Neural progenitor cell (in vitro differentiated cells): ENCODE measurements at regions not wholly inside any gene's neighbourhood (a gene's known extent, or its start where the extent isn't known, plus 50 kb on each side); places are given as distances from the start of the nearest gene placed in this dataset.

Experiments
- DNase-seq: peaks from one replicate; pipeline ENCODE4 v3.0.0-alpha.2; 2016; ENCODE audit warnings: low spot score
- H2AFZ ChIP-seq: fragments of 200-600 bp; sonication (generic); replicated peaks from 2 replicates; pipeline ENCODE4 v1.6.1; 2016; ENCODE audit warnings: antibody characterized with exemption
- H3F3A ChIP-seq: fragments of 200-600 bp; sonication (generic); 2 replicates; pipeline ENCODE4 v1.6.1; 2016; ENCODE audit warnings: antibody characterized with exemption, low read depth
- H3K27ac ChIP-seq: fragments of 200-600 bp; sonication (generic); 2 replicates; pipeline ENCODE4 v1.5.1; 2016; ENCODE audit warnings: mild to moderate bottlenecking
- H3K27me3 ChIP-seq: fragments of 200-600 bp; sonication (generic); 2 replicates; pipeline ENCODE4 v1.6.1; 2016; ENCODE audit warnings: mild to moderate bottlenecking, moderate library complexity
- H3K36me3 ChIP-seq: fragments of 200-600 bp; sonication (generic); 2 replicates; pipeline ENCODE4 v1.5.1; 2016
- H3K4me1 ChIP-seq: fragments of 200-600 bp; sonication (generic); 2 replicates; pipeline ENCODE4 v1.6.1; 2016; ENCODE audit warnings: mixed run types
- H3K4me2 ChIP-seq: fragments of 200-600 bp; sonication (generic); 2 replicates; pipeline ENCODE4 v1.6.1; 2016
- H3K4me3 ChIP-seq: fragments of 200-600 bp; sonication (generic); 2 replicates; pipeline ENCODE4 v1.5.1; 2016
- H3K79me2 ChIP-seq: fragments of 200-600 bp; sonication (generic); 2 replicates; pipeline ENCODE4 v1.6.1; 2016; ENCODE audit warnings: low read depth
- H3K9ac ChIP-seq: fragments of 200-600 bp; sonication (generic); 2 replicates; pipeline ENCODE4 v1.6.1; 2016
- H3K9me3 ChIP-seq: fragments of 200-600 bp; sonication (generic); 2 replicates; pipeline ENCODE4 v1.5.1; 2016; ENCODE audit warnings: low read depth
- H4K20me1 ChIP-seq: fragments of 200-600 bp; sonication (generic); 2 replicates; pipeline ENCODE4 v1.6.1; 2016; ENCODE audit warnings: low read depth
- H3K27ac Mint-ChIP-seq: 3 replicates; pipeline ENCODE4 v1.8.0; 2021; ENCODE audit warnings: mixed read lengths
- H3K27me3 Mint-ChIP-seq: 2 replicates; pipeline ENCODE4 v1.8.0; 2022; ENCODE audit warnings: low read depth, mild to moderate bottlenecking, inconsistent platforms, moderate library complexity, mixed read lengths; ENCODE audit not compliant: insufficient read depth
- H3K36me3 Mint-ChIP-seq: 3 replicates; pipeline ENCODE4 v1.8.0; 2021; ENCODE audit warnings: mixed read lengths
- H3K4me1 Mint-ChIP-seq: 3 replicates; pipeline ENCODE4 v1.8.0; 2021; ENCODE audit warnings: mixed read lengths
- H3K4me3 Mint-ChIP-seq: 3 replicates; pipeline ENCODE4 v1.8.0; 2021; ENCODE audit warnings: mild to moderate bottlenecking, moderate library complexity, mixed read lengths
- H3K9me3 Mint-ChIP-seq: 3 replicates; pipeline ENCODE4 v1.8.0; 2020; ENCODE audit warnings: mixed read lengths
- EZH2 ChIP-seq: fragments of 200-600 bp; sonication (generic); IDR thresholded peaks from 2 replicates; pipeline ENCODE4 v1.6.1; 2017; ENCODE audit warnings: antibody characterized with exemption, mild to moderate bottlenecking, moderate library complexity
- EZH2phosphoT487 ChIP-seq: fragments of 200-600 bp; sonication (generic); IDR thresholded peaks from 2 replicates; pipeline ENCODE4 v1.6.1; 2017; ENCODE audit warnings: antibody characterized with exemption
- TF ChIP-seq, protein P1 (sequence below): fragments of 200-600 bp; sonication (generic); IDR thresholded peaks from 2 replicates; pipeline ENCODE4 v1.5.1; 2017; ENCODE audit warnings: antibody characterized with exemption, mild to moderate bottlenecking

- peak; percentile 29 for DNase-seq
- TF ChIP-seq EZH2 (no peak), EZH2phosphoT487 (no peak)
- TF ChIP-seq, protein P1, sequence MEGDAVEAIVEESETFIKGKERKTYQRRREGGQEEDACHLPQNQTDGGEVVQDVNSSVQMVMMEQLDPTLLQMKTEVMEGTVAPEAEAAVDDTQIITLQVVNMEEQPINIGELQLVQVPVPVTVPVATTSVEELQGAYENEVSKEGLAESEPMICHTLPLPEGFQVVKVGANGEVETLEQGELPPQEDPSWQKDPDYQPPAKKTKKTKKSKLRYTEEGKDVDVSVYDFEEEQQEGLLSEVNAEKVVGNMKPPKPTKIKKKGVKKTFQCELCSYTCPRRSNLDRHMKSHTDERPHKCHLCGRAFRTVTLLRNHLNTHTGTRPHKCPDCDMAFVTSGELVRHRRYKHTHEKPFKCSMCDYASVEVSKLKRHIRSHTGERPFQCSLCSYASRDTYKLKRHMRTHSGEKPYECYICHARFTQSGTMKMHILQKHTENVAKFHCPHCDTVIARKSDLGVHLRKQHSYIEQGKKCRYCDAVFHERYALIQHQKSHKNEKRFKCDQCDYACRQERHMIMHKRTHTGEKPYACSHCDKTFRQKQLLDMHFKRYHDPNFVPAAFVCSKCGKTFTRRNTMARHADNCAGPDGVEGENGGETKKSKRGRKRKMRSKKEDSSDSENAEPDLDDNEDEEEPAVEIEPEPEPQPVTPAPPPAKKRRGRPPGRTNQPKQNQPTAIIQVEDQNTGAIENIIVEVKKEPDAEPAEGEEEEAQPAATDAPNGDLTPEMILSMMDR, result no peak
Measured at GRCh38 chr4:180261346-180261745, 1981.9 kb upstream of the TENM3 start.

DNA sequence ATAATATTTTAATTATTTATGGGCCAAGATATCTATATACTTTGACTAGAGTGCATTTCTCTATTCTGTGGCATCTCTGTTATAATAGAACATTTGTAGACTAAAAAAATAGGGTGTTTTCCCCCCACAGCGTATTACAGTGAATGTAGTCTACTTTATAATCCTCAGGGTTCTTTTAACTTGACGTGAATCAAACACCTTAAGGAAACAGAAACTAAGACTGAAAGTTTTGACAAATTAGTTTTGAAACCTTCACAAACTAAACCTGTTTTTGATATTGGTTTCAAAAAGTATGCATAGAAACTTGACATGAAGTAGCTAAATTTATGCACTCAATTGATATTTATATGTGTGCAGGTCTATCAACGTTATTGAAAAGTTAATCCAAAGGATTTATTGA is 1963.1 kb upstream of the TENM3 start:
- no peaks in the 10 kb centered on the region for H3K27me3 ChIP-seq
- H3K4me2 ChIP-seq, result no peak overlapping the region
- Mint-ChIP-seq H3K27ac (no peak overlapping the region), H3K4me3 (no peak overlapping the region), H3K36me3 (no peaks in the 10 kb centered on the region), H3K27me3 (no peaks in the 10 kb centered on the region), H3K9me3 (no peaks in the 10 kb centered on the region), H3K4me1 (peaks cover 9% of the 10 kb centered on the region)
- no peak for DNase-seq
- no peak overlapping the region for H3K27ac ChIP-seq
- H3F3A ChIP-seq, result no peaks in the 10 kb centered on the region
- TF ChIP-seq EZH2 (no peak), EZH2phosphoT487 (no peak)
- TF ChIP-seq, protein P1, result no peak
- H3K36me3 ChIP-seq, result no peaks in the 10 kb centered on the region
- no peak overlapping the region for H2AFZ ChIP-seq
- no peaks in the 10 kb centered on the region for H4K20me1 ChIP-seq
- H3K9ac ChIP-seq, result no peak overlapping the region
- no peaks in the 10 kb centered on the region for H3K4me1 ChIP-seq
- no peaks in the 10 kb centered on the region for H3K9me3 ChIP-seq
- no peak overlapping the region for H3K4me3 ChIP-seq
- H3K79me2 ChIP-seq, result no peaks in the 10 kb centered on the region

More at GRCh38 chr4:180261346-180261745, 1981.9 kb upstream of the TENM3 start:
- H3K4me3 Mint-ChIP-seq, result no peak overlapping the region
- H3K4me1 ChIP-seq, result peaks cover 17% of the 10 kb centered on the region
- H3K79me2 ChIP-seq, result no peaks in the 10 kb centered on the region
- H3K9me3 ChIP-seq, result no peaks in the 10 kb centered on the region
- peak overlapping the region; percentile 21 for H3K4me2 ChIP-seq
- H3K27me3 ChIP-seq, result no peaks in the 10 kb centered on the region
- no peak overlapping the region for H2AFZ ChIP-seq
- H3K27ac Mint-ChIP-seq, result no peak overlapping the region
- H3K27me3 Mint-ChIP-seq, result no peaks in the 10 kb centered on the region
- no peak overlapping the region for H3K27ac ChIP-seq
- H3K9me3 Mint-ChIP-seq, result no peaks in the 10 kb centered on the region
- no peak overlapping the region for H3K4me3 ChIP-seq
- H3K36me3 Mint-ChIP-seq, result no peaks in the 10 kb centered on the region
- H3K9ac ChIP-seq, result no peak overlapping the region
- peaks cover 7% of the 10 kb centered on the region for H3K4me1 Mint-ChIP-seq
- no peaks in the 10 kb centered on the region for H3F3A ChIP-seq
- H3K36me3 ChIP-seq, result no peaks in the 10 kb centered on the region
- no peaks in the 10 kb centered on the region for H4K20me1 ChIP-seq

DNA sequence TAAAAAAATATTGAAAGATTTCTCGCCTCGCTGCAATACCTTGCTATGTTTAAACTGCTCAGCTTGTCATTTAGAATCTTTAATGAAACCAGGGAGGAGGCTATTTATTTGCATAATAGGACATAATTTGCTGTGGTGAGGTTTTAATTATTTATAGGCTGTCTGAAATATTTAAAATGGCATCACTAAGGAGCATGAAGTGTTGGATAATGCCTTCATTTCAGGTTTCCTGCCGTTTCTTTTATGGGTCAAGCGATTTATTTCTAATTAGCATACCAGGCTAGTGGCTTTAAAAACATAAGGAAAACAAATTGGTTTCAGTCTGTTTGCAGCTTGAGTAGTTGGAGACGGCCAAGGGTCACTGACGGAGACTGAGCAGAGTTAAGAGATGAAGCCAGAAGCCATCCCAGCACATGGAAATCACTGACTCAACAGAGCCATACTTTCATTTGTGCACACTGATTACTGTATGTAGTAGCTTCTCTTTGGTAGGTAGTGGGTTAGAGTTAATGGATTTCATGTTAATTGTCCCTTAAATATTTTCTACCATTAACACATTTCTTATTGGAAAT is 1962.4 kb upstream of the TENM3 start:
- Histone ChIP-seq H3K4me2 (no peak overlapping the region), H3K27ac (no peak overlapping the region)
- no peaks in the 10 kb centered on the region for H3K27me3 Mint-ChIP-seq

More for the DNA sequence above, 1962.4 kb upstream of the TENM3 start:
- Mint-ChIP-seq H3K27ac (no peak overlapping the region), H3K4me3 (no peak overlapping the region), H3K4me1 (peaks cover 9% of the 10 kb centered on the region), H3K9me3 (no peaks in the 10 kb centered on the region), H3K36me3 (no peaks in the 10 kb centered on the region)
- Histone ChIP-seq H3F3A (no peaks in the 10 kb centered on the region), H3K9ac (no peak overlapping the region), H3K4me1 (no peaks in the 10 kb centered on the region), H3K9me3 (no peaks in the 10 kb centered on the region), H3K36me3 (no peaks in the 10 kb centered on the region), H3K4me3 (no peak overlapping the region), H3K79me2 (no peaks in the 10 kb centered on the region), H4K20me1 (no peaks in the 10 kb centered on the region), H2AFZ (no peak overlapping the region), H3K27me3 (no peaks in the 10 kb centered on the region)
- DNase-seq, result no peak
- TF ChIP-seq, protein P1, result no peak
- TF ChIP-seq EZH2phosphoT487 (no peak), EZH2 (no peak)
